K562 (cell line): ENCODE measurements at regions not wholly inside any gene's neighbourhood (a gene's known extent, or its start where the extent isn't known, plus 50 kb on each side); places are given as distances from the start of the nearest gene placed in this dataset.

Source experiments
- REST ChIP-seq, 2 experiments: fragments of 450-650 bp; formaldehyde crosslinking in 1 of 2; IDR thresholded peaks; 2 replicates each; pipeline versions ENCODE4 v1.4.0 to v1.6.1; 2014 to 2020; ENCODE audit warnings: mild to moderate bottlenecking in 2 of 2, borderline replicate concordance in 1 of 2, low read depth in 1 of 2
- RFX5 ChIP-seq: IDR thresholded peaks from 2 replicates; pipeline ENCODE4 v1.6.1; 2011; ENCODE audit warnings: low read depth, mild to moderate bottlenecking, improper control_type of control experiment, low read length

GRCh38 chr11:45086526-45086925 is 59.9 kb upstream of the PRDM11 start:
- TF ChIP-seq REST (IDR thresholded peaks at IDR 0.05; ENCODE audit: borderline replicate concordance): no peak
- TF ChIP-seq REST (CRISPR knock-in tag; IDR thresholded peaks at IDR 0.05; ENCODE audit: low read depth): no peak
- no peak for TF ChIP-seq RFX5
